ENCODE measurements at regions not wholly inside any gene's neighbourhood (a gene's known extent, or its start where the extent isn't known, plus 50 kb on each side); places are given as distances from the start of the nearest gene placed in this dataset.

DNA sequence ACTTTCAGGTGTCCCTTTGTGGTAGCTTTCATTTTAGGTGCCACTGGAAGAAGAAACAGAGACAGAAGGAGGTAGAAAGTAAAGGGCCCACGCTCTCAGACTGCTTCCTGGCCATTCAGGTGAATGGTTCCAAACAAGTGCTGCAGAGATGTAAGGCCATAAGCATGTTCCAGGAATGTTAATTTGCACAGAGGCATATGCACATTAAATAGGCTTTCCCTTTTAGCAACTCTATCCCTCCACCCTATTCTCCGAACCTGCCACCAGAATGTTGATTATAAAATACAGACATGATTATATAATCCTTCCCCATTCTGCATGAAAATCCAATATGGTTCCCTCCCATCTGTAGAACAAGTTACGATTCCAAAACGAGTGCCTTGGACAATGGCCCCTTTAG lies 297.2 kb downstream of the C6orf118 start:
- Histone ChIP-seq H3K4me3 (ENCODE audit: low read length) (no peak overlapping the region), H3K36me3 (replicated peaks; ENCODE audit: insufficient read depth, low read length) (no peaks in the 10 kb centered on the region), H3K9me3 (replicated peaks; ENCODE audit: insufficient read depth, low read length) (no peaks in the 10 kb centered on the region), H3K4me2 (ENCODE audit: low read depth, low read length) (peak overlapping the region; percentile 59; the same call in 1 of the 2 replicates), H3K4me1 (ENCODE audit: low read length) (peaks cover 26% of the 10 kb centered on the region), H3K27me3 (replicated peaks; ENCODE audit: insufficient read depth, low read length) (no peaks in the 10 kb centered on the region), H3F3A (ENCODE audit: insufficient read depth, low read length) (peaks cover 4% of the 10 kb centered on the region), H3K27ac (ENCODE audit: low read length) (peak overlapping the region; percentile 25; the same call in 1 of the 2 replicates), H2AFZ (ENCODE audit: low read length) (no peak overlapping the region), H4K20me1 (ENCODE audit: insufficient read depth, low read length) (no peaks in the 10 kb centered on the region), H3K9ac (ENCODE audit: low read length) (no peak overlapping the region), H3K79me2 (ENCODE audit: low read length) (no peaks in the 10 kb centered on the region), H3K9me2 (replicated peaks; ENCODE audit: insufficient read depth, low read length) (no peaks in the 10 kb centered on the region)
- peak; percentile 28 for DNase-seq
- TF ChIP-seq, protein P1, sequence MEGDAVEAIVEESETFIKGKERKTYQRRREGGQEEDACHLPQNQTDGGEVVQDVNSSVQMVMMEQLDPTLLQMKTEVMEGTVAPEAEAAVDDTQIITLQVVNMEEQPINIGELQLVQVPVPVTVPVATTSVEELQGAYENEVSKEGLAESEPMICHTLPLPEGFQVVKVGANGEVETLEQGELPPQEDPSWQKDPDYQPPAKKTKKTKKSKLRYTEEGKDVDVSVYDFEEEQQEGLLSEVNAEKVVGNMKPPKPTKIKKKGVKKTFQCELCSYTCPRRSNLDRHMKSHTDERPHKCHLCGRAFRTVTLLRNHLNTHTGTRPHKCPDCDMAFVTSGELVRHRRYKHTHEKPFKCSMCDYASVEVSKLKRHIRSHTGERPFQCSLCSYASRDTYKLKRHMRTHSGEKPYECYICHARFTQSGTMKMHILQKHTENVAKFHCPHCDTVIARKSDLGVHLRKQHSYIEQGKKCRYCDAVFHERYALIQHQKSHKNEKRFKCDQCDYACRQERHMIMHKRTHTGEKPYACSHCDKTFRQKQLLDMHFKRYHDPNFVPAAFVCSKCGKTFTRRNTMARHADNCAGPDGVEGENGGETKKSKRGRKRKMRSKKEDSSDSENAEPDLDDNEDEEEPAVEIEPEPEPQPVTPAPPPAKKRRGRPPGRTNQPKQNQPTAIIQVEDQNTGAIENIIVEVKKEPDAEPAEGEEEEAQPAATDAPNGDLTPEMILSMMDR (IDR thresholded peaks at IDR 0.05; ENCODE audit: low read length), result no peak
- TF ChIP-seq EZH2 (optimal IDR thresholded peaks at IDR 0.05; ENCODE audit: low read depth, low read length) (no peak), EZH2phosphoT487 (IDR thresholded peaks at IDR 0.05; ENCODE audit: low read length) (no peak)

DNA sequence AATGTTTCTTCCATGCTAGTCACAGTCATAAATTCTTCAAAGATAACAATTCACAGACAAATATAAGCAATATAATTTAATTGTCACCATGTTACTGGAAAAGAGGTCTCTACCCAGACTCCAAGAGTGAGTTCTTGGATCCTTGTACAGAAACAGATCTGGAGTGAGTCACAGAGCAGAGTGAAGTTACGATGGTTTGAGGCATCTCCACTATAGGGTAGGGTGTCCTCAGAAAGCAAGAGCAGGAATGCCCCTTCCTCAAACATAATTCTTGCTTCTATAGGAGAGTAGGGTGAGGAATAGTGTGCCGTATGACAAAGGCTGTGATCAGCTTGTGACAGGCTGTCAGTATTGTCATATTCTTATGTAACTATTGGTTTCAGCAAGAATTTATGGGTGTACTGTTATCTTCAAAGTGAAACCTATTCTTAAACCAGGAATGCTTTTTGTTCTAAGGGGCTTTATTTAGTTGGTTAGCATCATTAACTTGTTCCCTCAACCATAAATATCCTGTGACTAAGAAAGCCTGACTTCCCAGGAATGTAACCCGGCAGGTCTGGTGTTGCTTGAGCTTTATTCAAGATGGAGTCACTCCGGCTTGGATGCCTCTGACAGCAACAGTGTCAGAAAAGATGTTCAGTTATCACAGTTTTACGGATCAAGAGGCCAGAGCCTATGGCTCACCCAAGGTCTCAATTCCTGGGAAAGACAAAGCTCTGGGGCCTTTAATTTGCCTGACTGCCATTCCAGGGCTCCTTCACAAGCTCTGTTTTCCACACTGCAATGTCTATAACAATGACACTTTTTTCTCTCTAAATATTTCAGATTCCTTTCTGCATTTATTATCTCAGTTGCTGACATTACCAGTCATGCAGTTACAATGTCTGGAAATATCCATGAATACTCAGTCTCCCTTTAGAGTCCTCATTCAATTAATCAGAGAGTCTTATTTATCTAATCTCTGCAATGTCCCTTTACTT lies 298.6 kb downstream of the C6orf118 start:
- Histone ChIP-seq H3K36me3 (replicated peaks; ENCODE audit: insufficient read depth, low read length) (no peaks in the 10 kb centered on the region), H3K9me2 (replicated peaks; ENCODE audit: insufficient read depth, low read length) (no peaks in the 10 kb centered on the region), H3F3A (ENCODE audit: insufficient read depth, low read length) (peaks cover 4% of the 10 kb centered on the region), H4K20me1 (ENCODE audit: insufficient read depth, low read length) (no peaks in the 10 kb centered on the region), H3K4me1 (ENCODE audit: low read length) (peaks cover 26% of the 10 kb centered on the region), H3K4me3 (ENCODE audit: low read length) (no peak overlapping the region), H3K27ac (ENCODE audit: low read length) (no peak overlapping the region), H3K79me2 (ENCODE audit: low read length) (no peaks in the 10 kb centered on the region), H3K9ac (ENCODE audit: low read length) (no peak overlapping the region), H3K27me3 (replicated peaks; ENCODE audit: insufficient read depth, low read length) (no peaks in the 10 kb centered on the region), H2AFZ (ENCODE audit: low read length) (no peak overlapping the region), H3K9me3 (replicated peaks; ENCODE audit: insufficient read depth, low read length) (no peaks in the 10 kb centered on the region), H3K4me2 (ENCODE audit: low read depth, low read length) (no peak overlapping the region)
- no peak for DNase-seq
- TF ChIP-seq, protein P1 (IDR thresholded peaks at IDR 0.05; ENCODE audit: low read length), result no peak
- TF ChIP-seq EZH2 (optimal IDR thresholded peaks at IDR 0.05; ENCODE audit: low read depth, low read length), result no peak
- no peak for TF ChIP-seq EZH2phosphoT487 (IDR thresholded peaks at IDR 0.05; ENCODE audit: low read length)

DNA sequence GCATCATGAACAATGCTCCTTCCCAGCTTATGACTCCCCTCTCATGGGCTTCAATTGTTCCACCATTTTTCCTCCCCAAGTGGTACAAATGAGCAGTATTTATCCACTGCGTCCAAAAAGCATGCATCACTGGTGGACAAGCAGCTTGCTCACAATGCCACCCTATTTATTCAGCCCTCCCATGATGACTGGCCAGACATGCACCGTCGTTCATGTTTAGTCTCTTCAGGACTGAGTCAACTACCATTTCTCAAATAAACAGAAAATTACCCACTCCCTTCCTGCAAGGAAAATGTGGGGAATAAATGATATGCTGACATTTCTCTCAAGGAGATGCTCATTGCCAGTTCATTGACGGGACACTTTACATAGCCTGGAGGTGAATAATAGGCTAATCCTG lies 300.4 kb downstream of the C6orf118 start:
- no peak overlapping the region for H3K4me3 ChIP-seq (ENCODE audit: low read length)
- no peak overlapping the region for H3K4me2 ChIP-seq (ENCODE audit: low read depth, low read length)
- H3K9me2 ChIP-seq (replicated peaks; ENCODE audit: insufficient read depth, low read length), result no peaks in the 10 kb centered on the region

More for the DNA sequence above, 300.4 kb downstream of the C6orf118 start:
- DNase-seq, result no peak
- Histone ChIP-seq H3K9ac (ENCODE audit: low read length) (no peak overlapping the region), H3K79me2 (ENCODE audit: low read length) (no peaks in the 10 kb centered on the region), H3K36me3 (replicated peaks; ENCODE audit: insufficient read depth, low read length) (no peaks in the 10 kb centered on the region), H3K9me3 (replicated peaks; ENCODE audit: insufficient read depth, low read length) (no peaks in the 10 kb centered on the region), H4K20me1 (ENCODE audit: insufficient read depth, low read length) (no peaks in the 10 kb centered on the region), H2AFZ (ENCODE audit: low read length) (no peak overlapping the region), H3K4me1 (ENCODE audit: low read length) (peaks cover 19% of the 10 kb centered on the region), H3K27ac (ENCODE audit: low read length) (no peak overlapping the region), H3K27me3 (replicated peaks; ENCODE audit: insufficient read depth, low read length) (no peaks in the 10 kb centered on the region), H3F3A (ENCODE audit: insufficient read depth, low read length) (peaks cover 2% of the 10 kb centered on the region)
- TF ChIP-seq, protein P1 (IDR thresholded peaks at IDR 0.05; ENCODE audit: low read length), result no peak
- TF ChIP-seq EZH2phosphoT487 (IDR thresholded peaks at IDR 0.05; ENCODE audit: low read length), result no peak
- no peak for TF ChIP-seq EZH2 (optimal IDR thresholded peaks at IDR 0.05; ENCODE audit: low read depth, low read length)

Measured in MM.1S (cell line).